NCI-H2227 (cell line): ENCODE measurements at regions not wholly inside any gene's neighbourhood (a gene's known extent, or its start where the extent isn't known, plus 50 kb on each side); places are given as distances from the start of the nearest gene placed in this dataset.

Experiments used
- DNase-seq: peaks from one replicate; lab custom pipeline; 2025; ENCODE audit not compliant: unreplicated experiment; lab: John Stamatoyannopoulos, UW

- DNase-seq: peak; percentile 57
Measured at GRCh38 chr20:60310560-60311349, 352.5 kb downstream of the CDH26 start.

- DNase-seq: no peak
Measured at GRCh38 chr20:60313191-60313590, 355.0 kb downstream of the CDH26 start.

GRCh38 chr20:60313614-60314013 lies 355.4 kb downstream of the CDH26 start:
- DNase-seq: no peak

- DNase-seq: no peak
Measured at GRCh38 chr20:60314727-60315126, 356.5 kb downstream of the CDH26 start.

- DNase-seq: no peak
Measured at GRCh38 chr20:60316476-60317158, 358.4 kb downstream of the CDH26 start.

GRCh38 chr20:60317401-60317800 lies 359.2 kb downstream of the CDH26 start:
- DNase-seq: no peak

GRCh38 chr20:60321601-60322000 lies 363.4 kb downstream of the CDH26 start:
- no peak for DNase-seq

GRCh38 chr20:60326821-60327220 lies 368.6 kb downstream of the CDH26 start:
- no peak for DNase-seq

- DNase-seq: no peak
Measured at GRCh38 chr20:60327971-60328660, 369.9 kb downstream of the CDH26 start.

- no peak for DNase-seq
Measured at GRCh38 chr20:60330461-60330860, 372.2 kb downstream of the CDH26 start.

GRCh38 chr20:60331688-60332300 lies 373.6 kb downstream of the CDH26 start:
- DNase-seq: peak; percentile 58

GRCh38 chr20:60332523-60332922 lies 374.3 kb downstream of the CDH26 start:
- no peak for DNase-seq

GRCh38 chr20:60334911-60335310 lies 376.7 kb downstream of the CDH26 start:
- no peak for DNase-seq

GRCh38 chr20:60338556-60338955 lies 380.3 kb downstream of the CDH26 start:
- no peak for DNase-seq

- no peak for DNase-seq
Measured at GRCh38 chr20:60339738-60340137, 381.5 kb downstream of the CDH26 start.

- no peak for DNase-seq
Measured at GRCh38 chr20:60340232-60340631, 382.0 kb downstream of the CDH26 start.

GRCh38 chr20:60341062-60341461 lies 382.8 kb downstream of the CDH26 start:
- no peak for DNase-seq

GRCh38 chr20:60345106-60345505 lies 386.9 kb downstream of the CDH26 start:
- DNase-seq: no peak

GRCh38 chr20:60349418-60349817 lies 391.2 kb downstream of the CDH26 start:
- DNase-seq: no peak

- DNase-seq: no peak
Measured at GRCh38 chr20:60352017-60352416, 393.8 kb downstream of the CDH26 start.

- DNase-seq: no peak
Measured at GRCh38 chr20:60352596-60352995, 394.4 kb downstream of the CDH26 start.
